ENCODE measurements at regions not wholly inside any gene's neighbourhood (a gene's known extent, or its start where the extent isn't known, plus 50 kb on each side); places are given as distances from the start of the nearest gene placed in this dataset.

DNA sequence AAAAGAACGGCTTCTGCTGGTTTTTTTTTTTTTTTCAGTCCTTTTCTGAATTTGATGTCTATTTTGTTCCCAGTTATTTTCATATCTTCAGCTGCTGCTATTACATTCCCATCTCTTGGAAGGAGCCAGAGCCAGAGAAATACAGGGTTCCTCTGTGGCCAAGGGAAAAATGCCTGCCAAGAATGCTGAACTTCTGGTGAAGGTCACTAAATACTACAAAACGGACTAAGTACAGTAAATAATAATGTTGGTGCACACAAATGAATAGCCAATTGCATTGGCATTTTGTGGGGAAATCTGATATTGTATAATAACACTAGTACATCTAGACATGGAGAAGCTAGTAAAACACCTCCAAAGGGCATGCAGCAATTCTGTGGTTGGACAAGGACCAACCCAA, 56.3 kb upstream of the ZEB1 start:
- intact Hi-C loops (cut with DNase I; ENCODE audit: low total_unique reads): no loop called here
- no peaks in the 10 kb centered on the region for H3K9me3 ChIP-seq
- no peak overlapping the region for H3K4me3 ChIP-seq
- no peak for TF ChIP-seq CTCF (IDR thresholded peaks at IDR 0.05)
- DNase-seq (ENCODE audit: low spot score in 2 of 2): no peak
- no peaks in the 10 kb centered on the region for H3K36me3 ChIP-seq
- H3K27ac ChIP-seq: no peak overlapping the region
- H3K27me3 ChIP-seq: no peaks in the 10 kb centered on the region
- H3K4me1 ChIP-seq: no peaks in the 10 kb centered on the region

DNA sequence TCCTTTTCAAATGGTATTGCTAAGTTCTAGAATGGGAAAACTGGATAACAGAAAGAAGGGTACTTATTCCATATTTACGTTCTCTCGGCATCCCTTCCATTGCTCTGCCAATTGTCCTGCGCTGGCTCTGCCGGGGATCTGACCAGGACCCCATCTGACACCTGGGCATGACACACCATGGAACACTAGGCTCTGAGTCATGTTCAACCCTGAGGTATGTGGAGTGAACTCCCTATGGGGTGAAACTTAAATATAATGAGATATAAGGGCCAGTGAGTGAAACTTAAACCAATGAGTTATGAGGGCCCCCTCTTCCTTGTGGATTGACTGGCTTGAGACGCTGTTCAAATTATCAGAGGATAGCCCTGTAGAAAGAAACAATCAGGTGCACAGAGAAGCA, 55.1 kb upstream of the ZEB1 start:
- TF ChIP-seq POLR2AphosphoS5 (IDR thresholded peaks at IDR 0.05) (no peak), CTCF (IDR thresholded peaks at IDR 0.05) (no peak), POLR2A (IDR thresholded peaks at IDR 0.05) (no peak)
- no peaks in the 10 kb centered on the region for H3K27me3 ChIP-seq
- intact Hi-C loops (cut with DNase I; ENCODE audit: low total_unique reads): no loop called here

GRCh38 chr10:31268444-31269303, 50.3 kb upstream of the ZEB1 start:
- no peaks in the 10 kb centered on the region for H3K9me3 ChIP-seq
- no peaks in the 10 kb centered on the region for H3K27me3 ChIP-seq
- no peak overlapping the region for H3K4me3 ChIP-seq
- intact Hi-C loops (cut with DNase I; ENCODE audit: low total_unique reads): no loop called here
- H3K4me1 ChIP-seq: no peaks in the 10 kb centered on the region
- no peaks in the 10 kb centered on the region for H3K36me3 ChIP-seq
- H3K27ac ChIP-seq: peak overlapping the region in 1 of 2 donors; percentile 38
- TF ChIP-seq CTCF (IDR thresholded peaks at IDR 0.05) (no peak), POLR2AphosphoS5 (IDR thresholded peaks at IDR 0.05) (peak in 1 of 3 donors; percentile 59)
- DNase-seq (ENCODE audit: low spot score in 2 of 2): no peak

More for the DNA sequence above, 55.1 kb upstream of the ZEB1 start:
- Histone ChIP-seq H3K36me3 (no peaks in the 10 kb centered on the region), H3K4me1 (no peaks in the 10 kb centered on the region), H3K4me3 (no peak overlapping the region), H3K27ac (no peak overlapping the region), H3K9me3 (no peaks in the 10 kb centered on the region)
- no peak for DNase-seq (ENCODE audit: low spot score in 2 of 2)
